Activated CD4-positive, alpha-beta T cell treated with anti-CD3 and anti-CD28 coated beads, Interleukin-2, amount 50 U/mL, for 1 hour (primary cell): ENCODE measurements at regions not wholly inside any gene's neighbourhood (a gene's known extent, or its start where the extent isn't known, plus 50 kb on each side); places are given as distances from the start of the nearest gene placed in this dataset.

ENCODE experiments used
- DNase-seq: peaks from one replicate; pipeline ENCODE4 v3.0.0-alpha.2; 2020

GRCh38 chr6:79864421-79864820 is 82.9 kb downstream of the ELOVL4 start:
- no peak for DNase-seq

GRCh38 chr6:79864001-79864400 is 83.4 kb downstream of the ELOVL4 start:
- no peak for DNase-seq

- no peak for DNase-seq
Measured at GRCh38 chr6:79863566-79863965, 83.8 kb downstream of the ELOVL4 start.

DNA sequence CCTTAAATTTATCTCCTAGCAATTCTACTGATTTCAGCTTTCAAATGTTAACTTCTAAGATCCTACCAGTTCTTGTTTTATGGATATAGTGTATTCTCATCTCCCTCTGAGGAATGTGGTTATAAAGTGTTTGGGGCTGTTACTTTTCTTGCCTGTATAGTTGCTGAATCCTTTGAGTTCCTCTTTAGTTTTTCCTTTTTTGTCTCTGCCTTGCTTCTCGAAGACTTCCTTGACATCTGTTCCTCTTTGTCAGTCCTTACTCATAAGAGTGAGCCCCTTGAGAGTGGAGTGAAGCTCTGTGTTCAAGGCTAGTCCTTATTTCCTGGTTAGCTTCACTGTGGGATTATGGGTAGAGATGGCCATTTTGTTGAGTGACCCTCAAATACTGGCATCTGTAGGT is 84.6 kb downstream of the ELOVL4 start:
- DNase-seq = no peak

- no peak for DNase-seq
Measured at GRCh38 chr6:79862126-79862525, 85.2 kb downstream of the ELOVL4 start.

DNA sequence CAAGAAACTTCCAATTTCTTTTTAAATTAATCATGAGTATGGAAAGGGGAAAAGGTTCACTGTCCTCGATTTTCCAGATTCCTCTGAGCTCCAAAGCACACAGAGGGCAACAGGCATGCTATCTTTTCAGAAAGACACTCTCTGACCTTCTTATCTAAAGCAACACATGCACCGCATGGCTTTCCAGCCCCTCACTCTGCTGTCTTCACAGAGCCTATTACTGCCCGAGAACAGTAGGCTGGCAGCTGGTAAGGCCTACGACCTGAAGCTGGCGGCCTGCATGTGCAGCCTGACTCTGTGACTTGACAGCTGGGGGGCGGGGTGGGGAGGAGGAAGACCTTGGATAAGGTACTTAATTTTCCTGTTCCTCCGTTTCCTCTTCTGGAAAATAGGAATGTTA is 86.3 kb downstream of the ELOVL4 start:
- DNase-seq = no peak

- no peak for DNase-seq
Measured at GRCh38 chr6:79847426-79847825, 99.9 kb downstream of the ELOVL4 start.

DNA sequence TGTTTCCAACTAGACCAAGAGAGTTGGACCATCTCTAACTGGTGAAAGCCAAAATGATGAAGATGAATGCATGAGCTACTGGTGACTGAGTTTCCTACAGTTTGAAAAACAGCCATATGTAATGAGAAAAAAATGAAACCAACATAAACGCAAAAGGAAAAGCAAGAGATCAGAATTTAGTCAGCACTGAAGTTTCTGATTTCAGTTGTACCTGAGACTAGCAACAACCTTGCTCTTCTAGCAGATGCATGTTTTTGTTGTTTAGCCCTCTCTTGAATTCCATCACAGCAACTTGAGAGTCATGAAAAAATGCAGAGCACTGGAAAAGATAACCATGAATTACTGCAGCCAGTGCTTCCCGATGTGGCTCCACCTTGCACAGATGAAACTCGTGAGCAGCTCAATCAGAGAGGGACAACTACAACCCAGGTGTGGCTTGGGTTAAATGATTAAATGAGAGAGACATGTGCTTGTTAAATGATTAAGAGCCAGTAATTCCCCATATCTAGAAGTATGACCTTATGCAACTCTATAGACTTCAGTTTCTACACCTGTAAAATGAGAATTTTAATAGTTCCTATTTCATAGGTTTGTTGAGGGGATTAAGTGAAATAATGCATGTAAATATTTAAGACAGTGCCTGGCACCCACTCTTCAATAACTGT is 104.8 kb downstream of the ELOVL4 start:
- DNase-seq = no peak

GRCh38 chr6:79841577-79842375 is 105.6 kb downstream of the ELOVL4 start:
- no peak for DNase-seq

GRCh38 chr6:79838851-79839250 is 108.5 kb downstream of the ELOVL4 start:
- DNase-seq = no peak

DNA sequence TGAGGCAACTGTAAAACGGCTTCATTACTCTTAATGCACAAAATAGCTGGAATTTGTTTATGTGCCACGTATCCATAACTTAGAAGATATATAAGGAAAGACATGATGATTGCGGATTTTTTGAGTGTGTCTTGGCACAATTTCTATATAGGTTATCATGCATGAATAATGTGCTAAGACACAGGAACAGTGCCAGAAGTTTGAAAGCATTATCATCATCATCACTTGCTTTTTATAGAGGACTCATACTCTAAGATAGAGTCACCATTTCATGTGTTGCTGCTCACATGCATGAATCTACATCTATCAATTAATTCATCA is 113.4 kb downstream of the ELOVL4 start:
- no peak for DNase-seq

DNA sequence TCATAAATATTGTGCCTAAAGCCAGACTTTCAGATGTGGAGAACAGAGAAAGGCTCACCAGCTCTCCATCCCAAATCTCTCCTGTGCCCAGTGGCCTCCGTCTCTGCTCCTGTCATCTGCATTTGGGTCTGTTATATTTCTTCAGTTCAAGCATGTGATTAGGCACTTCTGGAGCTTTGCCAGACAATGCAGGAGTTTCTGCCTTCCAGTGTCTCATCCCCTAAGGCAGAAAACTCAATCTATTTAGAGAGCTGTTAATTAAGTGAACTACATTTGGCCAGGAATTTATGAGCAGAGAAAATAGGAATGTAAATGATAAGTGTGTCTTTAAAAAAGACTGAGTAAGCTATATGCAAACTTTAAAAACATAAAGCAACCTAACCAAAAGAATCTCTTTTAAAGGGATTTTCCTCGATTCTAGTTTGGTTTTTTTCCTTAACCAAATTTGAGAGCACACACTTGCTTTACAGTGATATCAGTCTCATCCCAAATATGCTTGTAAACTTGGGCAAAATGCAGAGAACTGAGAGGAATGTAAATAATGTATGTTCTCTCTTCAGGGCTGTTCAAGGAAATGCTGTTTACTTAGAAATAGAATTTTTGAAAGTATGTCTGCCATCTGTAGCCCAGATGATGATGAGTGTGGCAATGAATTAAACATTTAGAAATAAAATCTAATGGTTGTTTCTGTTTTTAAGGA is 113.9 kb downstream of the ELOVL4 start:
- DNase-seq = no peak

- no peak for DNase-seq
Measured at GRCh38 chr6:79832723-79833122, 114.6 kb downstream of the ELOVL4 start.

- DNase-seq = no peak
Measured at GRCh38 chr6:79824202-79824601, 123.2 kb downstream of the ELOVL4 start.

DNA sequence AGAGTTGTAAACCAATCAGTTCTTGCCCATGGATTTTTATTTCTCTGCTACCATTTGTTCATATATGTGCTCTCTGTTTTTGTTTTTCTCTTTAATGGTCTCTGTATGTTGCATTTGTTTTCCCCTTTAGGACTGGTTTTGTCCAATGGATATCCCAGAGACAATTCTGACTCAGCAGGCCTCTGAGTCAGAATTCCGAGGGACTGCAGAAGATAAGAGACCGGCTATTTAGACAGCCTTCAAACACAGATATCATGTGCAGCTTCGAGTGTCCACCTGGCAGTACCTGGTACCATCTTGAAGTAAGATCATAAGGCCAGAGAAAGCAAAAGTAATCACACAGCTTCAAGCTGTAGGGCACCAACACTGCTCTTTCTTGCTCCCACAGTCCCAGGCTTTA is 125.5 kb downstream of the ELOVL4 start:
- DNase-seq = no peak

DNA sequence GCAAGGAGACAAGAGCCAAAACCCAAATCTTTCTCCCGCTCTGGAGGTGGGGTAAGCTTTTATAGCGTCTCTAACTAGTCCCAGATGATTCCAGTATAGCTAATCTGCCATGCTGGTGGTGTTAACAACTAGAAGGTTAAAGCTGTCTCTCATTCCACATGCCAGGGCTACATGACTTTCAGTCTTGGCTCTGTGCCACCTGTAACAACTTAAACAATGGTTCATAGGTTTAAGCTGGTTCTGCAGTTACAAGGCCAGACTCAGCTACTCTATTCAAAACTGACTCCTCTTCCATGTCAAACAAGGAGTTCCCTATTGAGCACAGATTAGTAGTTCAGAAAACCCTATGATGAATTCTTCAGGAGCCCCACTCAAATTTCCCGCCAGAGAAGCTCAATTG is 128.9 kb downstream of the ELOVL4 start:
- DNase-seq = no peak

- no peak for DNase-seq
Measured at GRCh38 chr6:79814940-79815339, 132.4 kb downstream of the ELOVL4 start.

GRCh38 chr6:79813854-79814709 is 133.3 kb downstream of the ELOVL4 start:
- peak; percentile 53 for DNase-seq

DNA sequence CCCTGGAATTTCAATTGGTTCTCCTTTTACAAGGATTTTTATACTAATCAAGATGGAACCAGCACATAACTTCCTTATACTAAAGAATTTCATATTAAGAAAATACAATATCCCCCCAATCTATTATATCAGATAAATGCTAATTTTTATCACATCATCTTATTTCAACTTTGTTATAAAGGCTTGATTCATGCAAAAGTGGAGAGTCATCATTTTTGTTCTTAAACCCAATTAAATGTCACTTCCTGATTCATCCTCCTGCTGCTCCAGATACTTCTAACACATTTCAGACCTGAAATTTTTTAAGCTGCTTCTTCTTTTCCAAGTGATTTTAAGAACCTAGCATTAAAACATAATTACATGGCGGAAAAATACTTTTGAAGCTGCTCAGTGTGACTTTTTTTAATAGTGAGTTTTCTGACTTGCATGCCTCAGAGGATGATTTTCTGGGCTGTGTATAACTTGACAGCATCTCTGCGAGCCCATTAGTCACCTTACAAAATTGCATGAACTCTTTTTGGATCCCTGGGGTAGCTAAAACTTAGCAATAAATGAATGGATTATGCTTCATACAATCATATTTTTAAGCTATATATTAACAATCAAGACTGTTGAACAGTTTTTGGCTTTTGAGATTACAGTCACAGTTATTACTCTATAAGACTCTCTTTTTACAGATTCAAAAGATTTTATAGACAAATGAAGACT is 134.1 kb downstream of the ELOVL4 start:
- no peak for DNase-seq

DNA sequence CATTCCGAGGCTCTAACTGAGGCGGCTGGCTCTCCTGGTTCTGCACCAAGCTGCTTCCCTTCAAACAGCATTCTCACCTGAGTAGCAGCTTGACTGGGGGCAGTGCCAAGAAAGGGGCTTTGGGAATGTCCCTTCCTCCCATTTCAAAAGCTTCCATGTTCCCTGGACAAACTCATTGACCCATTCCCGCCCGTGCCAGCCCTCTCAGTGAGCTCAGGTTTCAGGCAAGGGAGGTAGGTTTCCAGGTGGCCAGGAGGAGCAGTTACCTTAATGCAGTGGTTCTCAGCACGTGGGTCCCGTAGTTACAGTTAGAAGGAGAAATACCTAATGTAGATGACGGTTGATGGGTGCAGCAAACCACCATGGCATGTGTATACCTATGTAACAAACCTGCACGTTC is 135.2 kb downstream of the ELOVL4 start:
- no peak for DNase-seq

- no peak for DNase-seq
Measured at GRCh38 chr6:79810871-79811270, 136.5 kb downstream of the ELOVL4 start.

GRCh38 chr6:79810185-79810705 is 137.1 kb downstream of the ELOVL4 start:
- no peak for DNase-seq
